Aorta (tissue), 5 donors: ENCODE measurements at regions not wholly inside any gene's neighbourhood (a gene's known extent, or its start where the extent isn't known, plus 50 kb on each side); places are given as distances from the start of the nearest gene placed in this dataset.
A peak's percentile ranks its signal among the peaks of the same experiment; 100 is the strongest.

ENCODE experiments used
- ATAC-seq: fragments of 200-7000 bp; cut with Tn5 transposase; one replicate; pipeline ENCODE4 v1.9.1; 2022; ENCODE audit warnings: moderate library complexity; ENCODE audit not compliant: low FRiP score
- DNase-seq, 2 donors: peaks; one replicate each; pipeline ENCODE4 v3.0.0-alpha.2; 2020
- H3K27ac ChIP-seq, 2 donors: one replicate each; pipeline ENCODE4 v1.5.1; 2013; ENCODE audit warnings: low read length in 2 of 2, mild to moderate bottlenecking in 2 of 2, moderate library complexity in 2 of 2, control low read depth in 1 of 2, inconsistent platforms in 1 of 2, low read depth in 1 of 2
- H3K27me3 ChIP-seq, 2 donors: one replicate each; pipeline ENCODE4 v1.6.1; 2013; ENCODE audit warnings: control low read depth in 1 of 2, low read length in 1 of 2, mild to moderate bottlenecking in 1 of 2, moderate library complexity in 1 of 2; ENCODE audit not compliant: insufficient read depth in 2 of 2, control insufficient read depth in 1 of 2
- H3K36me3 ChIP-seq, 2 donors: one replicate each; pipeline ENCODE4 v1.6.1; 2013; ENCODE audit warnings: control low read depth in 1 of 2, low read length in 1 of 2, mild to moderate bottlenecking in 1 of 2; ENCODE audit not compliant: insufficient read depth in 2 of 2, control insufficient read depth in 1 of 2
- H3K4me1 ChIP-seq, 2 donors: one replicate each; pipeline ENCODE4 v1.6.1; 2013; ENCODE audit warnings: low read length in 2 of 2, control low read depth in 1 of 2, mild to moderate bottlenecking in 1 of 2, moderate library complexity in 1 of 2; ENCODE audit not compliant: insufficient read depth in 2 of 2, control insufficient read depth in 1 of 2
- H3K4me3 ChIP-seq, 2 donors: one replicate each; pipeline ENCODE4 v1.5.1; 2013; ENCODE audit warnings: low read length in 2 of 2, control low read depth in 1 of 2, mild to moderate bottlenecking in 1 of 2
- H3K9me3 ChIP-seq: one replicate; pipeline ENCODE4 v1.6.1; 2013; ENCODE audit warnings: mild to moderate bottlenecking, low read length; ENCODE audit not compliant: control insufficient read depth
- WGBS, 2 donors: extraction: QIAGEN DNeasy Blood & Tissue Kit; methylation state at CpG; one replicate each; pipeline ENCODE4 v1.1.7; 2013; 5-methylcytosine and 5-hydroxymethylcytosine counted together
- intact Hi-C, 2 donors: fragments of 100-400 bp; cut with DNase I; formaldehyde crosslinking; loops; one replicate each; pipeline versions ENCODE4 v1.14.2 to v1.15.0; 2022
- donor health status: healthy with polysubstance abuse.
- donor health status: Bipolar disorder and iron deficiency.
- donor health status: DM: no; HTN: no; CAD: no.
- donor health status: DM: no; HTN: no; CAD: no.
- donor health status: DM: yes; HTN: yes; CAD: no.

DNA sequence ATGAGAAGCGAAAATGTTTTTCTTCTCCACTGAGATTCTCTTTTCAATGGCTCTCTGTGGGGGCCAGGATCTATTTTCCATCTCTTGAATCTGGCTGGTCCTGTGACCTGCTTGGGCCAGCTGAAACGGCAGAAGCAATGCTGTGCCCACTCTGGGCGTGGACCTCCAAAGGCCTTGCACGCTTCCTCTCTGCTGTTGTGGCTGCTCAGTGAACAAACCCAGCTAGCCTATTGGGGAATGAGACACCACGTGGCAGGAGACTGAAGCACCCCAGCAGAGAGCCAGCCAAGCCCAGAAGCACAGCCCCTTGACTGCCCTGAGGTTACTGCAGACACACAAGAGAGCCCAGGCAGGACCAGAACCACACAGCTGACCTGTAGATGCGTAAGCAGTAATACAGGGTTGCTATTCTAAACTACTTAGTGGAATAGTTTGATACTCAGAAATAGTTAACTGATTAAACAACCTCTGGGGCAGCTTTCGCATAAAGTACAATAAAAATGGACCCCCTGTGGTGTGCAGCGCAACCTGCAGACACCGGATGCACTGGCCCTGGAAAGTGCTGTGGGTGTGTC lies 221.7 kb upstream of the SH3BP4 start:
- Histone ChIP-seq H3K36me3 (no peaks in the 10 kb centered on the region), H3K4me3 (no peak overlapping the region), H3K9me3 (peaks cover 1% of the 10 kb centered on the region), H3K4me1 (no peaks in the 10 kb centered on the region), H3K27ac (no peak overlapping the region), H3K27me3 (peaks cover 0 to 2% of the 10 kb centered on the region in 2 donors)
- DNase-seq (no peak), ATAC-seq (peak; percentile 41)
- WGBS, 2 donors: 83% methylated on average over 9 of the region's 9 CpGs
- intact Hi-C loops: no loop called here

DNA sequence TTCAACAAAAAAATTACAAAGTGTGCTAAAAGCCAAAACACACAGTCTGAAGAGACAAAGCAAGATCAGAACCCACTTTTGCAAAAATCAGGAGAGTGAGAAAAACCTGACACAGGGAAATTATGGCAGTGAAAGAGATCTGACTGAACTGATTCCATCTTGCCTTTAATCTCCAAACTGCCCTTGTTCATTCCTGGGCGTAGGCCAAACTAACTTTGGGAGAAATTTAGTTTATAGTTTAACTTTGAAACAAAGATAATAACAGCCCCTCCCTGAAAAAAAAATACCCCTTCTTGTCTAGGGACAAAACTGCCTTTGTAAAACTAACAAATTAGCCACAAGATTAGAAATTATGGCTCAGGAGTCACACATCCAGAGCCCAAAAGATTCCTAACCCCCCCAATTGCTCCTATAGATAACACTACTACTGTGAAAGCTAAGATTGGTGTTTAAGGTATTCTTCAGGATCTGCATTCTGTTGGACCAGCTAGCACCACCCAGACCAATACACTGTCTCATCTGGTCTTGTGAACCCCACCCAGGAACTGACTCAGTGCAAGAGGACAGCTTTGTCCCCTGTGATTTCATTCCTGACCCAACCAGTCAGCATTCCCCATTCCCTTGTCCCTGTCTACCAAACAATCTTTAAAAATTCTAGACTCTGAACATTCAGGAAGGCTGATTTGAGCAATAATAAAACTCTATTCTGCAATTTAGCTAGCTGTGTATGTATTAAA lies 226.1 kb upstream of the SH3BP4 start:
- no peak for DNase-seq
- Histone ChIP-seq H3K9me3 (no peaks in the 10 kb centered on the region), H3K36me3 (no peaks in the 10 kb centered on the region), H3K4me3 (no peak overlapping the region), H3K27ac (no peak overlapping the region), H3K4me1 (no peaks in the 10 kb centered on the region), H3K27me3 (no peaks in the 10 kb centered on the region)
- 60 to 76% methylated on average over 1 of the region's 1 CpG for whole genome bisulfite sequencing, 2 donors
- ATAC-seq: no peak
- intact Hi-C loops: no loop called here

DNA sequence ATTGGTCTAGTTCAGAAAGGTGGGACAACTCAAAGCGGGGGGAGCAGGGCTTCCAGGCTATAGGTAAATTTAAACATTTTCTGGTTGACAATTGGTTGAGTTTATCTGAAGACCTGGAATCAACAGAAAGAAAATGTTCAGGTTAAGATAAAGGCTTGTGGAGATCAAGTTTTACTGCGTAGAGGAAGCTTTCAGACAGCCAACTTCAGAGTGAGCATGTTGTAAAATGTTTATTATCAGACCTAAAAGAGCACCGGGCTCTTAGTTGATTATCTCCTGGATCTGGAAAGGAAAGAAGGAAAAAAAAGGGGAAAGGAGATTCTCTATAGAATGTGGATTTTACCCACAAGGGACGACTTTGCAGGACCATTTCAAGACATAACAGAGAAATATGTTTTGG lies 227.0 kb upstream of the SH3BP4 start:
- no peaks in the 10 kb centered on the region for H3K4me1 ChIP-seq
- H3K36me3 ChIP-seq: no peaks in the 10 kb centered on the region
- no peak overlapping the region for H3K4me3 ChIP-seq
- 80 to 89% methylated on average over 4 of the region's 4 CpGs for WGBS, 2 donors
- no peak overlapping the region for H3K27ac ChIP-seq
- H3K27me3 ChIP-seq: no peaks in the 10 kb centered on the region
- DNase-seq (no peak), ATAC-seq (no peak)
- intact Hi-C loops: no loop called here
- H3K9me3 ChIP-seq: no peaks in the 10 kb centered on the region

DNA sequence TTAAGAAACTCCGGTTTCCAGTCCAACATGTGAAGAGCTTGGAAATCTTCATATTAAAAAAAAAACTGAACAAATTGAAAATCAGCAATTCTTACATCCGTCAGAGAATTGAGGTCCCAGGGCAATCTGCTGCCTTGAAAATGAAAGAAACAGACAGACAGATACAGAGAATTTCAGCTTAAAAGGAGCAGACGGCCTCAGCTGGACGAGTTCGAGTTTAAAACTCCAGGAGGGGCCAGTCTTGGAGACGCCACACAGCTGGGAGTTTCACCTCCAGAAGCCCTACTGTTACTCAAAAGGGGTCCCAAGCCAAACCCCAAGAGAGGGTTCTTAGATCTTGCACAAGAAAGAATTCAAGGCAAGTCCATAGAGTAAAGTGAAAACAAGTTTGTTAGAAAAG lies 226.5 kb upstream of the ARL4C start:
- H3K9me3 ChIP-seq: no peaks in the 10 kb centered on the region
- no peaks in the 10 kb centered on the region for H3K4me1 ChIP-seq
- H3K4me3 ChIP-seq: no peak overlapping the region
- no peak overlapping the region for H3K27ac ChIP-seq
- no peak for ATAC-seq
- H3K36me3 ChIP-seq: no peaks in the 10 kb centered on the region
- intact Hi-C loops: no loop called here
- no peak for DNase-seq
- H3K27me3 ChIP-seq: no peaks in the 10 kb centered on the region
- 72 to 90% methylated on average over 6 of the region's 6 CpGs for WGBS, 2 donors

DNA sequence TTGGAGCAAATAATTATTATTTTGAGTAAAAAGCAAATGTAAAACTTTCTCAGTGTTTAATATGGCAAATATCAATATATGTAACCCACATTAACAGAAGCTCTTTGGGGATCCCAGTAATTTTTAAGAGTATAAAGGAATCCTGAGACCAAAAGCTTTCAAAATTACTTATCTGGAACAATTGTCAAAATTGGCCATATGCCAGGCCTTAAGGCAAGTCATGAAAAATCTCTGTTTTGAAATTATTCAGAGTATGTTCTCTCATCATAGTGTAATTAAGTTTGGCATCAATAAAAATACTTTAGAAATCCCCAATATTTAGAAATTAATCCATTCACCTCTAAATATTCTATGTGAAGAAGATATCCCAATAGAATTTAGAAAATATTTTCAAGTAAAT lies 225.3 kb upstream of the ARL4C start:
- no peaks in the 10 kb centered on the region for H3K9me3 ChIP-seq
- no peaks in the 10 kb centered on the region for H3K4me1 ChIP-seq
- DNase-seq: no peak
- ATAC-seq: no peak
- H3K4me3 ChIP-seq: no peak overlapping the region
- no peaks in the 10 kb centered on the region for H3K27me3 ChIP-seq
- no peaks in the 10 kb centered on the region for H3K36me3 ChIP-seq
- H3K27ac ChIP-seq: no peak overlapping the region
- intact Hi-C loops: no loop called here

DNA sequence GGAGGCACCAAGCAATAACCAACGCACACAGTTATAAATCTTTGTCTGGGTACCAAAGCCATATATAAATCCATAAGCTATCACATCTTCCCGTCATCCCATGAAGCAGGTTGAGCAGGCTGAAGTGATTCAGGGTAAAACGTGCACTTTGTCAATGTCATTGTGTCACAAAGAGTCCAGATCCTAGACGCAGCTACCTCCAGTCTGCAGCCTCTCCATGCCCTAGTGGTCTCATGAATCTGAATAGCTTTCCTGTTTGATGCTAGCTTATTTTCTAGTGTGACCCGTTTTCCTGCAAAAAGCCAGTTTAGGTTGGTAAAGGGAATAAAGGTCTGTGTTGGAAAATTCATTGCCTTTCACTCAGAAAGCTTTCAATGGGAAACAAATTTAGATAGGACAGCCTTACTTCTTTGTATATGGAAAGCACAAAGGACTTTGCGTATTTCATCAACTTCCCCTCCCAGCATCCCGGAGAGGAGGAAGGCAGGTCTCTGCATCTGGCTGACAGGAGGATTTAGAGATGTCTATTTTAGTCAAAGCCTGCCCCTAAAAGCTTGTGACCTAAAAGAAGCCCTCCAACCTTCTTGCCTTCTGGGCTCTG lies 222.3 kb upstream of the ARL4C start:
- Histone ChIP-seq H3K4me3 (no peak overlapping the region), H3K27me3 (no peaks in the 10 kb centered on the region), H3K9me3 (no peaks in the 10 kb centered on the region), H3K27ac (no peak overlapping the region), H3K4me1 (no peaks in the 10 kb centered on the region), H3K36me3 (no peaks in the 10 kb centered on the region)
- intact Hi-C loops: no loop called here
- DNase-seq: no peak
- ATAC-seq: no peak
- 76 to 77% methylated on average over 7 of the region's 7 CpGs for WGBS, 2 donors

DNA sequence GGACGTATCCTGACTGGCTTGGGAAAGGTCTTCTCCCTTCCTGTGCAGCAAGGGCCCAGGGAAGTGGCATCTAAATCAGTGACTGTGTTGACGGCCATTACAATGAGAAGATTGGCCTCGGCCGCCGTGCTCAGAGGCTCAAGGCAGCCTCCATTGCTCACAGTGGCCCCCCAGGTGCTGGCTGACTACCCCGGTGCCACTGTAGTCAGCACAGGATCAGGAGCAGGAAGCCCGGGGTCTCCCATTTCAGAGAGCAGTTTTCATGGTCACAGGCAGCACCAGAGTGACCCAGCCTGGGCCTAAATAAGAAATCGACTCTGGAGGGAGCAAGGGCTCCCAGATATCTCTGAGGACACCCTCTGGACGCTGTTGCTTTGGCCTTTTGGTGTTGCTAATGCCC lies 219.4 kb upstream of the ARL4C start:
- Histone ChIP-seq H3K4me3 (no peak overlapping the region), H3K36me3 (no peaks in the 10 kb centered on the region), H3K9me3 (no peaks in the 10 kb centered on the region), H3K27me3 (no peaks in the 10 kb centered on the region), H3K4me1 (no peaks in the 10 kb centered on the region), H3K27ac (no peak overlapping the region)
- ATAC-seq: no peak
- DNase-seq: no peak
- intact Hi-C loops: no loop called here
- 88 to 92% methylated on average over 9 of the region's 9 CpGs for WGBS, 2 donors

DNA sequence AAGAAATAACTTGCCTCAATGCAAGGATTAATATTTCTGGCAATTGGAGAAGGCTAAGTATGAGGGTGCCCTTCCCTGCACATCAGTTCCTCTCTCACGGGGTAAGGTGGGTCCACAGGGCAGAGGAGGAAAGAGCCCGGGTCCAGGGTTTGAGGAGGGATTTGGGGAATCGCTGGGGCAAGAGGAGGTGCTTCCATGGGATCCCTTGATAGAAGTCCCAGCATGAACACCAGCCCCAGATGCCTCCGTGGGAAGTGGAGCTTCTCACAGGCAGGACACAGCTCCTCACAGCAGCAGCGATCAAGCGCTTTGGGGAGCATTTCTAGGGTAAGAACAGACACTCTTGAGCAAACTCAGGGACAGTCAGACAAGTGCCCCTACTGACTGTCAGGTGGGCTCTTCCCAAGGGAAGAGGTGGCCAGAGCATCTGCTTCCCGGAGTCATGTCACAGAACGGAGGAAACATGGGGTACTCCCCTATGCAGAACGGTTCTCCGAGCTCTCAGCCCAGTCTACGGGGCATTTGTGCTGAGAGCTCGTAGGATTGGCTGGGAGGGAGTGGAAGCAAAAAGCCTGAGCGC lies 218.9 kb upstream of the ARL4C start:
- Histone ChIP-seq H3K36me3 (no peaks in the 10 kb centered on the region), H3K9me3 (no peaks in the 10 kb centered on the region), H3K27me3 (no peaks in the 10 kb centered on the region), H3K4me3 (no peak overlapping the region), H3K4me1 (no peaks in the 10 kb centered on the region), H3K27ac (no peak overlapping the region)
- ATAC-seq: no peak
- DNase-seq: no peak
- WGBS, 2 donors: 90 to 92% methylated on average over 13 of the region's 13 CpGs
- intact Hi-C loops: no loop called here

DNA sequence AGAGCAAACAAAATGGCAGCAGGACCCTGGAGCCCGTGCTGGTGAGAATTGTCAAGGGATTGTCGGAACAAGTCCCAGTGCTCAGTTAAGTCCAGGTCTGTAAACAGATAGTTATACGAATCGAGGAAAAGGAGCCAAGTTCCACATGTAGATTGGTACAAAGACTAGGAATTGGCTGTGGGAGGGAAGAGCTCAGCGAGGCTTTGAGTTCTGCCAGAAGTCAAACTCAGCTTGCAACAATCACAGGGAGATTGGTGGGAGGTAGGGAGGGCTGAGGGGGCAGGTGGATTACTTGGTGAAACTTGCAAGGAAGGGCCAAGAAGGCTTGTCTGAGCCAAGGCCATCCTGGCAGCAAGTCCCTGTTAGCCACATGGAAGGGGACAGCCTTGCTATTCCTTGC lies 217.8 kb upstream of the ARL4C start:
- Histone ChIP-seq H3K4me1 (no peaks in the 10 kb centered on the region), H3K4me3 (no peak overlapping the region), H3K9me3 (no peaks in the 10 kb centered on the region), H3K27me3 (no peaks in the 10 kb centered on the region), H3K27ac (no peak overlapping the region), H3K36me3 (no peaks in the 10 kb centered on the region)
- 78 to 79% methylated on average over 5 of the region's 5 CpGs for WGBS, 2 donors
- no peak for DNase-seq
- no peak for ATAC-seq
- intact Hi-C loops: no loop called here
